ENCODE measurements at regions not wholly inside any gene's neighbourhood (a gene's known extent, or its start where the extent isn't known, plus 50 kb on each side); places are given as distances from the start of the nearest gene placed in this dataset.

DNA sequence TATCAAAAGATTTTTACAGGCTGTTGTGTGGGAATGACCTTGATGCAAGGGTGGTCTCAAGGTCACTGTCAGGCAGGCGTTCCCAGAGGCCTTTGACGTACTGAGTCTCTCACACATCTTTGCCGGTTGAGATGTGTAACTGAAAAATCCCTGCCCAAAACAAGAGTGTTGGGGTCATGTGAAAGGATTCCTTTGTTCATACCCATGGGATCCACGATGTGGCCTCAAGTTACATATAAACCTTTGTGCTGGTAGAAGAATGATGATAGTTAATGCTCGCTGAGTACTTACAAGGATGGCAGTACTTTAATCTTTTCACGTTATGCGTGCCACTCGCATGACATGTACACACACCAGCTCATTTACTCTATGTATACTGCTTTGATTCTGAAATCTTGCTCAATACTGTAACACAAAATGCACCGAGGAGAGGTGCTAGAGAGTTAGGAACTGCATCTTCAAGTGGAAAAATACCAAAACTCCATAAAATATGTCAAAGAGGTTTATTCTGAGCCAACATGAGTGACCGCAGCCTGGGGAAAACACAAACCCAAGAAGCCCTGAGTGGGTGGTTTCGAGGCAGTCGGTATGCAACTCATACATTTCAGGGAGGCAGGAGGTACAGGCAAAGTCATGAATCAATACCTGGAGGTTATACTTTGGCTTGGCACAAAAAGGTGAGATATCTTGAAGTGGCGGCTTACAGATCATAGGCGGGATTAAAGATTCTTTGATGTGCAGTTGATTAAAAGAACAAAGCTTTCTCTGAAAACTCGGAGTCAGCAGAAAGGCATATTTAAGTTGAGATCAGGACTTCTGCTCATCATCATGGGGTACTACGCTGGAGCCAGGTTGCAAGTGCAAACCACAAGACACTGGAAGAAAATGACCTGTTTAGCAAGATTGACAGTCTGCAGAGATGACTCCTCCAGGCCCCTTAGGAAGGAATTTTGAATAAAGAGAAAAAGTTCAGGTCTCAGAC, 87.4 kb upstream of the ARHGEF7 start:
- no peaks in the 10 kb centered on the region for H3K9me3 ChIP-seq (replicated peaks in 1 of 2; ENCODE audit: control insufficient read depth in 2 of 2, insufficient read depth in 1 of 2, low read depth in 1 of 2, low read length in 2 of 2)
- H3K14ac ChIP-seq (ENCODE audit: low read length), result no peak overlapping the region
- H2BK12ac ChIP-seq (ENCODE audit: low read length), result no peak overlapping the region
- no peak overlapping the region for H4K91ac ChIP-seq (ENCODE audit: low read depth, low read length, poor library complexity)
- H2AK5ac ChIP-seq (ENCODE audit: low read depth, low read length), result no peak overlapping the region
- H3K4me2 ChIP-seq (ENCODE audit: insufficient read depth, low read length, poor library complexity, severe bottlenecking), result no peak overlapping the region
- H3K18ac ChIP-seq (ENCODE audit: low read length), result no peak overlapping the region
- no CpG with 5 or more reads among the region's 16 CpGs for WGBS, 2 donors (ENCODE audit: extremely low coverage in 2 of 2, insufficient read length in 2 of 2, insufficient replicate concordance in 1 of 2)
- no peak overlapping the region for H2AFZ ChIP-seq (ENCODE audit: low read length)
- no peak overlapping the region for H3K4me3 ChIP-seq (ENCODE audit: low read length in 2 of 2)
- H3K36me3 ChIP-seq (replicated peaks in 1 of 2; ENCODE audit: control insufficient read depth in 2 of 2, insufficient read depth in 2 of 2, low read length in 2 of 2), result no peaks in the 10 kb centered on the region
- no peak overlapping the region for H4K8ac ChIP-seq (ENCODE audit: low read depth, low read length)
- H3K27me3 ChIP-seq (ENCODE audit: control insufficient read depth in 3 of 3, insufficient read depth in 3 of 3, low read depth in 1 of 3, low read length in 3 of 3), result peaks cover 0 to 14% (median 0%) of the 10 kb centered on the region in 3 experiments
- H3K4me1 ChIP-seq (ENCODE audit: control insufficient read depth in 2 of 2, insufficient read depth in 1 of 2, low read depth in 1 of 2, low read length in 2 of 2), result no peaks in the 10 kb centered on the region
- no peak overlapping the region for H3K9ac ChIP-seq (ENCODE audit: low read depth, low read length, poor library complexity)
- DNase-seq (ENCODE audit: low spot score), result no peak
- peaks cover 3% of the 10 kb centered on the region for H3K79me1 ChIP-seq (ENCODE audit: low read depth, low read length)
- no peak overlapping the region for H3K4ac ChIP-seq (ENCODE audit: low read length)
- no peak overlapping the region for H3K27ac ChIP-seq (replicated peaks; ENCODE audit: low read length)
- no peak overlapping the region for H3K23ac ChIP-seq (ENCODE audit: low read depth, low read length, poor library complexity)
- no peak overlapping the region for H2BK120ac ChIP-seq (ENCODE audit: low read depth, low read length)
- no peak overlapping the region for H2BK15ac ChIP-seq (ENCODE audit: low read length)
- no peak overlapping the region for H2BK5ac ChIP-seq (ENCODE audit: low read length)

DNA sequence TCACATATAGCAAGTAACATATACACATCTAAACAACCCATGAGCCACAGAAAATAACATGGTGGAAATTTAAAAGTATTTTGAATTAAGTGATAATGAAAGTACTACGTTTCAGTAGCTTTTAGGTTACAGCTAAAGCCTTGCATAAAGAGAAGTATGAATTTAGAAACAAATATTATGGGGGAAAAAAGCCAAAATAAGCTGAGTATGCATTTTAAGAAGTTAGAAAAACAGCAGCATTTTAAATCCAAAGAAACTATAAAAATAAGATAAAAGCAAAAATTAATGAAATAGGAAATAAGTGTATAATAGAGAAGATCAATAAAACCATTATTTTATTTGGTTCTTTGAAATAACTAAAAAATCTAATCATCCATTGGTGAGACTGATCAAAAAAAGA, 89.8 kb upstream of the ARHGEF7 start:
- Histone ChIP-seq H3K9ac (ENCODE audit: low read depth, low read length, poor library complexity) (no peak overlapping the region), H2AFZ (ENCODE audit: low read length) (no peak overlapping the region), H3K4ac (ENCODE audit: low read length) (no peak overlapping the region), H4K8ac (ENCODE audit: low read depth, low read length) (no peak overlapping the region), H3K23ac (ENCODE audit: low read depth, low read length, poor library complexity) (no peak overlapping the region), H2BK5ac (ENCODE audit: low read length) (no peak overlapping the region), H2BK15ac (ENCODE audit: low read length) (no peak overlapping the region), H3K14ac (ENCODE audit: low read length) (no peak overlapping the region), H2AK5ac (ENCODE audit: low read depth, low read length) (no peak overlapping the region), H2BK120ac (ENCODE audit: low read depth, low read length) (no peak overlapping the region), H3K27ac (replicated peaks; ENCODE audit: low read length) (no peak overlapping the region), H4K91ac (ENCODE audit: low read depth, low read length, poor library complexity) (no peak overlapping the region), H3K79me1 (ENCODE audit: low read depth, low read length) (peaks cover 3% of the 10 kb centered on the region), H2BK12ac (ENCODE audit: low read length) (no peak overlapping the region), H3K36me3 (replicated peaks in 1 of 2; ENCODE audit: control insufficient read depth in 2 of 2, insufficient read depth in 2 of 2, low read length in 2 of 2) (no peaks in the 10 kb centered on the region), H3K27me3 (ENCODE audit: control insufficient read depth in 3 of 3, insufficient read depth in 3 of 3, low read depth in 1 of 3, low read length in 3 of 3) (peaks cover 0 to 4% (median 0%) of the 10 kb centered on the region in 3 experiments), H3K4me3 (ENCODE audit: low read length in 2 of 2) (no peak overlapping the region), H3K4me2 (ENCODE audit: insufficient read depth, low read length, poor library complexity, severe bottlenecking) (no peak overlapping the region), H3K4me1 (ENCODE audit: control insufficient read depth in 2 of 2, insufficient read depth in 1 of 2, low read depth in 1 of 2, low read length in 2 of 2) (no peaks in the 10 kb centered on the region), H3K18ac (ENCODE audit: low read length) (no peak overlapping the region), H3K9me3 (replicated peaks in 1 of 2; ENCODE audit: control insufficient read depth in 2 of 2, insufficient read depth in 1 of 2, low read depth in 1 of 2, low read length in 2 of 2) (peaks cover 0 to 2% of the 10 kb centered on the region in 2 donors)
- WGBS, 2 donors (ENCODE audit: extremely low coverage in 2 of 2, insufficient read length in 2 of 2, insufficient replicate concordance in 1 of 2), result no CpG with 5 or more reads among the region's 1 CpG
- DNase-seq (ENCODE audit: low spot score), result no peak

DNA sequence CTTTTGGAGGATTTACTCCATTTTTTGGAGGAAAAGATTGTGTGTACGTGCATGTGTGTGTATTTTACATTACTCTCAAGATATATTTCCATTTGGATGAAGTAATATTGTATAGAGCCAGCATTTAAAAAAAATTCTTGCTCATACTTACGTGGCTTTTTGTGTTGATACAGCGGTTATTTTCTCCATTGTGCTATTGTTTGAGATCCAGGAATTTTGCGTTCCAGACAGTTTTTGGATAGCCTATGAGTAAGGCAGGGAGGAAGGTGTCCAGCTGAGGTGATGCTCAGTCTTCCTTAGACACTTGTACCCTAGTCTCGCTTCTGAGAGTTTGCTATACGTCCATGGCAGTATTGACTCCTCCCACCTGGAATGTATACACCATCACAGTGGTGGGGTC, 92.2 kb upstream of the ARHGEF7 start:
- Histone ChIP-seq H2AK5ac (ENCODE audit: low read depth, low read length) (no peak overlapping the region), H3K79me1 (ENCODE audit: low read depth, low read length) (no peaks in the 10 kb centered on the region), H3K4ac (ENCODE audit: low read length) (no peak overlapping the region), H3K9me3 (replicated peaks in 1 of 2; ENCODE audit: control insufficient read depth in 2 of 2, insufficient read depth in 1 of 2, low read depth in 1 of 2, low read length in 2 of 2) (peaks cover 0 to 6% of the 10 kb centered on the region in 2 donors), H3K18ac (ENCODE audit: low read length) (no peak overlapping the region), H2BK120ac (ENCODE audit: low read depth, low read length) (no peak overlapping the region), H3K9ac (ENCODE audit: low read depth, low read length, poor library complexity) (no peak overlapping the region), H4K91ac (ENCODE audit: low read depth, low read length, poor library complexity) (no peak overlapping the region), H3K14ac (ENCODE audit: low read length) (no peak overlapping the region), H2BK5ac (ENCODE audit: low read length) (no peak overlapping the region), H3K23ac (ENCODE audit: low read depth, low read length, poor library complexity) (no peak overlapping the region), H3K4me1 (ENCODE audit: control insufficient read depth in 2 of 2, insufficient read depth in 1 of 2, low read depth in 1 of 2, low read length in 2 of 2) (no peaks in the 10 kb centered on the region), H3K27ac (replicated peaks; ENCODE audit: low read length) (no peak overlapping the region), H3K4me3 (ENCODE audit: low read length in 2 of 2) (no peak overlapping the region), H3K27me3 (ENCODE audit: control insufficient read depth in 3 of 3, insufficient read depth in 3 of 3, low read depth in 1 of 3, low read length in 3 of 3) (no peaks in the 10 kb centered on the region), H3K4me2 (ENCODE audit: insufficient read depth, low read length, poor library complexity, severe bottlenecking) (no peak overlapping the region), H4K8ac (ENCODE audit: low read depth, low read length) (no peak overlapping the region), H2BK12ac (ENCODE audit: low read length) (no peak overlapping the region), H3K36me3 (replicated peaks in 1 of 2; ENCODE audit: control insufficient read depth in 2 of 2, insufficient read depth in 2 of 2, low read length in 2 of 2) (no peaks in the 10 kb centered on the region), H2BK15ac (ENCODE audit: low read length) (no peak overlapping the region), H2AFZ (ENCODE audit: low read length) (no peak overlapping the region)
- DNase-seq (ENCODE audit: low spot score), result no peak
- no CpG with 5 or more reads among the region's 6 CpGs for WGBS, 2 donors (ENCODE audit: extremely low coverage in 2 of 2, insufficient read length in 2 of 2, insufficient replicate concordance in 1 of 2)

DNA sequence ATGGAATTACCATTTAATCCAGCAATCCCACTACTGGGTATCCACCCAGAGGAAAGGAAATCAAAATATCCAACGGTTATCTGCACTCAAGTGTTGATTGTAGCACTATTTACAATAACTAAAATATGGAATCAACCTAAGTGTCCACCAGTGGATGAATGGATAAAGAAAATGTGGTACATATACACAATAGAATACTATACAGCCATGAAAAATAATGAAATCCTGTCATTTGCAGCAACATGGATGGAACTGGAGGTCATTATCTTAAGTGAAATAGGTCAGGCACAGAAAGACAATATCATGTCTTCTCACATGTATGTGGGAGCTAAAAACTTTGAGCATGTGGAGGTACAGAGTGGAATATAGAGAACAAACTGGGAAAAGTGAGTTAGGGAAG, 92.9 kb upstream of the ARHGEF7 start:
- no peak for DNase-seq (ENCODE audit: low spot score)
- WGBS, 2 donors (ENCODE audit: extremely low coverage in 2 of 2, insufficient read length in 2 of 2, insufficient replicate concordance in 1 of 2), result no CpG with 5 or more reads among the region's 1 CpG
- no peaks in the 10 kb centered on the region for H3K79me1 ChIP-seq (ENCODE audit: low read depth, low read length)
- H2AK5ac ChIP-seq (ENCODE audit: low read depth, low read length), result no peak overlapping the region
- H3K4me3 ChIP-seq (ENCODE audit: low read length in 2 of 2), result no peak overlapping the region
- H3K27me3 ChIP-seq (ENCODE audit: control insufficient read depth in 3 of 3, insufficient read depth in 3 of 3, low read depth in 1 of 3, low read length in 3 of 3), result no peaks in the 10 kb centered on the region
- H2AFZ ChIP-seq (ENCODE audit: low read length), result no peak overlapping the region
- no peaks in the 10 kb centered on the region for H3K4me1 ChIP-seq (ENCODE audit: control insufficient read depth in 2 of 2, insufficient read depth in 1 of 2, low read depth in 1 of 2, low read length in 2 of 2)
- no peak overlapping the region for H3K4ac ChIP-seq (ENCODE audit: low read length)
- H3K18ac ChIP-seq (ENCODE audit: low read length), result no peak overlapping the region
- no peak overlapping the region for H2BK12ac ChIP-seq (ENCODE audit: low read length)
- H4K91ac ChIP-seq (ENCODE audit: low read depth, low read length, poor library complexity), result no peak overlapping the region
- H2BK5ac ChIP-seq (ENCODE audit: low read length), result no peak overlapping the region
- no peak overlapping the region for H3K14ac ChIP-seq (ENCODE audit: low read length)
- no peak overlapping the region for H3K4me2 ChIP-seq (ENCODE audit: insufficient read depth, low read length, poor library complexity, severe bottlenecking)
- no peak overlapping the region for H3K27ac ChIP-seq (replicated peaks; ENCODE audit: low read length)
- no peak overlapping the region for H2BK15ac ChIP-seq (ENCODE audit: low read length)
- H3K36me3 ChIP-seq (replicated peaks in 1 of 2; ENCODE audit: control insufficient read depth in 2 of 2, insufficient read depth in 2 of 2, low read length in 2 of 2), result no peaks in the 10 kb centered on the region
- peaks cover 0 to 6% of the 10 kb centered on the region in 2 donors for H3K9me3 ChIP-seq (replicated peaks in 1 of 2; ENCODE audit: control insufficient read depth in 2 of 2, insufficient read depth in 1 of 2, low read depth in 1 of 2, low read length in 2 of 2)
- no peak overlapping the region for H3K23ac ChIP-seq (ENCODE audit: low read depth, low read length, poor library complexity)
- no peak overlapping the region for H2BK120ac ChIP-seq (ENCODE audit: low read depth, low read length)
- H3K9ac ChIP-seq (ENCODE audit: low read depth, low read length, poor library complexity), result no peak overlapping the region
- no peak overlapping the region for H4K8ac ChIP-seq (ENCODE audit: low read depth, low read length)

Data from neuronal stem cell (in vitro differentiated cells).